ENCODE measurements at regions not wholly inside any gene's neighbourhood (a gene's known extent, or its start where the extent isn't known, plus 50 kb on each side); places are given as distances from the start of the nearest gene placed in this dataset.

- Histone ChIP-seq H4K20me1 (ENCODE audit: control insufficient read depth, insufficient read depth, low read depth, low read length) (no peaks in the 10 kb centered on the region), H3K27ac (ENCODE audit: low read depth, low read length) (no peak overlapping the region), H3K79me2 (ENCODE audit: control insufficient read depth, low read length) (no peaks in the 10 kb centered on the region), H3F3A (ENCODE audit: control insufficient read depth, insufficient read depth) (no peaks in the 10 kb centered on the region), H3K4me2 (ENCODE audit: low read length) (no peak overlapping the region), H3K9me2 (replicated peaks; ENCODE audit: control insufficient read depth, low read length) (no peaks in the 10 kb centered on the region), H3K27me3 (ENCODE audit: control insufficient read depth, low read length) (no peaks in the 10 kb centered on the region), H3K4me3 (ENCODE audit: low read length) (no peak overlapping the region), H3K36me3 (ENCODE audit: control insufficient read depth, low read length) (no peaks in the 10 kb centered on the region), H3K4me1 (ENCODE audit: control insufficient read depth, low read length) (peaks cover 6% of the 10 kb centered on the region), H3K9me3 (ENCODE audit: control insufficient read depth, insufficient read depth, low read length) (peaks cover 14% of the 10 kb centered on the region)
- TF ChIP-seq EZH2phosphoT487 (IDR thresholded peaks at IDR 0.05; ENCODE audit: borderline replicate concordance, low read length) (no peak), CTCF (IDR thresholded peaks at IDR 0.05; ENCODE audit: low read depth, low read length, poor library complexity, severe bottlenecking) (no peak)
These were observed 874.3 kb upstream of the EEF2KMT start for GRCh38 chr16:5971924-5972323.

- no peaks in the 10 kb centered on the region for H3K36me3 ChIP-seq (ENCODE audit: control insufficient read depth, low read length)
- no peak overlapping the region for H3K27ac ChIP-seq (ENCODE audit: low read depth, low read length)
- H4K20me1 ChIP-seq (ENCODE audit: control insufficient read depth, insufficient read depth, low read depth, low read length) = no peaks in the 10 kb centered on the region
- no peaks in the 10 kb centered on the region for H3K27me3 ChIP-seq (ENCODE audit: control insufficient read depth, low read length)
- peaks cover 6% of the 10 kb centered on the region for H3K4me1 ChIP-seq (ENCODE audit: control insufficient read depth, low read length)
- peaks cover 14% of the 10 kb centered on the region for H3K9me3 ChIP-seq (ENCODE audit: control insufficient read depth, insufficient read depth, low read length)
- H3K4me3 ChIP-seq (ENCODE audit: low read length) = no peak overlapping the region
- no peak overlapping the region for H3K4me2 ChIP-seq (ENCODE audit: low read length)
- no peaks in the 10 kb centered on the region for H3K9me2 ChIP-seq (replicated peaks; ENCODE audit: control insufficient read depth, low read length)
- no peaks in the 10 kb centered on the region for H3F3A ChIP-seq (ENCODE audit: control insufficient read depth, insufficient read depth)
- no peak for TF ChIP-seq EZH2phosphoT487 (IDR thresholded peaks at IDR 0.05; ENCODE audit: borderline replicate concordance, low read length)
- TF ChIP-seq CTCF (IDR thresholded peaks at IDR 0.05; ENCODE audit: low read depth, low read length, poor library complexity, severe bottlenecking) = no peak
- no peaks in the 10 kb centered on the region for H3K79me2 ChIP-seq (ENCODE audit: control insufficient read depth, low read length)
These were observed 873.5 kb upstream of the EEF2KMT start for GRCh38 chr16:5971106-5971505.

GRCh38 chr16:5966004-5966403 lies 868.4 kb upstream of the EEF2KMT start:
- no peaks in the 10 kb centered on the region for H3K27me3 ChIP-seq (ENCODE audit: control insufficient read depth, low read length)

More at GRCh38 chr16:5966004-5966403, 868.4 kb upstream of the EEF2KMT start:
- Histone ChIP-seq H3K36me3 (ENCODE audit: control insufficient read depth, low read length) (no peaks in the 10 kb centered on the region), H3K4me3 (ENCODE audit: low read length) (no peak overlapping the region), H3K27ac (ENCODE audit: low read depth, low read length) (no peak overlapping the region), H4K20me1 (ENCODE audit: control insufficient read depth, insufficient read depth, low read depth, low read length) (no peaks in the 10 kb centered on the region), H3F3A (ENCODE audit: control insufficient read depth, insufficient read depth) (no peaks in the 10 kb centered on the region), H3K9me3 (ENCODE audit: control insufficient read depth, insufficient read depth, low read length) (peaks cover 6% of the 10 kb centered on the region; the same call in 1 of the 2 replicates), H3K4me1 (ENCODE audit: control insufficient read depth, low read length) (peaks cover 1% of the 10 kb centered on the region), H3K9me2 (replicated peaks; ENCODE audit: control insufficient read depth, low read length) (no peaks in the 10 kb centered on the region), H3K4me2 (ENCODE audit: low read length) (no peak overlapping the region), H3K79me2 (ENCODE audit: control insufficient read depth, low read length) (no peaks in the 10 kb centered on the region)
- TF ChIP-seq CTCF (IDR thresholded peaks at IDR 0.05; ENCODE audit: low read depth, low read length, poor library complexity, severe bottlenecking) (no peak), EZH2phosphoT487 (IDR thresholded peaks at IDR 0.05; ENCODE audit: borderline replicate concordance, low read length) (no peak)
